Upper lobe of left lung (tissue), 6 donors: ENCODE measurements at regions not wholly inside any gene's neighbourhood (a gene's known extent, or its start where the extent isn't known, plus 50 kb on each side); places are given as distances from the start of the nearest gene placed in this dataset.

ENCODE experiments used
- ATAC-seq, 2 donors: fragments of 200-7000 bp; cut with Tn5 transposase; one replicate each; pipeline ENCODE4 v1.9.1; 2022; ENCODE audit warnings: mild to moderate bottlenecking in 2 of 2, moderate library complexity in 2 of 2; ENCODE audit not compliant: low FRiP score in 2 of 2
- DNase-seq, 2 donors: peaks; one replicate each; pipeline ENCODE4 v3.0.0-alpha.2; 2019 to 2020
- H3K27ac ChIP-seq, 4 donors: fragments of 200-600 bp; sonication (generic); one replicate each; pipeline ENCODE4 v1.5.1; 2016 to 2019
- H3K27me3 ChIP-seq, 4 donors: fragments of 200-600 bp; sonication (generic); one replicate each; pipeline ENCODE4 v1.5.1; 2017 to 2019
- H3K36me3 ChIP-seq, 4 donors: fragments of 200-600 bp; sonication (generic); one replicate each; pipeline ENCODE4 v1.5.1; 2016 to 2019
- H3K4me1 ChIP-seq, 4 donors: fragments of 200-600 bp; sonication (generic); one replicate each; pipeline ENCODE4 v1.5.1; 2018 to 2019
- H3K4me3 ChIP-seq, 4 donors: fragments of 200-600 bp; sonication (generic); one replicate each; pipeline ENCODE4 v1.5.1; 2017 to 2019; ENCODE audit warnings: mild to moderate bottlenecking in 2 of 4, moderate library complexity in 1 of 4
- H3K9me3 ChIP-seq, 4 donors: fragments of 200-600 bp; sonication (generic); one replicate each; pipeline ENCODE4 v1.5.1; 2018 to 2019
- EP300 ChIP-seq, 4 donors: sonication (generic); formaldehyde crosslinking; IDR thresholded peaks; one replicate each; pipeline ENCODE4 v1.5.1; 2017; ENCODE audit warnings: antibody characterized with exemption in 4 of 4, control low read depth in 2 of 4
- POLR2A ChIP-seq, 4 donors: fragments of 450-650 bp; IDR thresholded peaks; one replicate each; pipeline ENCODE4 v1.5.1; 2016 to 2017; ENCODE audit warnings: antibody characterized with exemption in 4 of 4, mild to moderate bottlenecking in 2 of 4
- POLR2AphosphoS5 ChIP-seq, 2 donors: sonication (generic); formaldehyde crosslinking; IDR thresholded peaks; one replicate each; pipeline ENCODE4 v1.5.1; 2017; ENCODE audit warnings: antibody characterized with exemption in 2 of 2
- WGBS, 2 donors: methylation state at CpG; one replicate each; pipeline ENCODE4 v1.1.5; 2017 to 2018; 5-methylcytosine and 5-hydroxymethylcytosine counted together
- TF ChIP-seq, protein P1 (sequence below), 6 experiments: fragments of 450-650 bp in 4 of 6; fragments of 200-600 bp in 2 of 6; sonication (generic) in 2 of 6; IDR thresholded peaks; one replicate each; pipeline ENCODE4 v1.5.1; 2016 to 2019; ENCODE audit warnings: antibody characterized with exemption in 6 of 6
- donor health status: DM: no; HTN: no; CAD: no; lungs with moderate emphysema.
- donor health status: DM: no; HTN: yes; CAD: no; lungs with severe emphysema.

GRCh38 chr6:164532198-164533044, 777.0 kb downstream of the C6orf118 start:
- Histone ChIP-seq H3K9me3 (no peaks in the 10 kb centered on the region), H3K36me3 (no peaks in the 10 kb centered on the region), H3K27ac (no peak overlapping the region), H3K27me3 (no peaks in the 10 kb centered on the region), H3K4me3 (no peak overlapping the region), H3K4me1 (no peaks in the 10 kb centered on the region)
- WGBS, 2 donors: 65 to 70% methylated on average over 9 of the region's 9 CpGs
- no peak for DNase-seq
- no peak for ATAC-seq
- TF ChIP-seq POLR2A (IDR thresholded peaks at IDR 0.05): no peak
- TF ChIP-seq, protein P1, sequence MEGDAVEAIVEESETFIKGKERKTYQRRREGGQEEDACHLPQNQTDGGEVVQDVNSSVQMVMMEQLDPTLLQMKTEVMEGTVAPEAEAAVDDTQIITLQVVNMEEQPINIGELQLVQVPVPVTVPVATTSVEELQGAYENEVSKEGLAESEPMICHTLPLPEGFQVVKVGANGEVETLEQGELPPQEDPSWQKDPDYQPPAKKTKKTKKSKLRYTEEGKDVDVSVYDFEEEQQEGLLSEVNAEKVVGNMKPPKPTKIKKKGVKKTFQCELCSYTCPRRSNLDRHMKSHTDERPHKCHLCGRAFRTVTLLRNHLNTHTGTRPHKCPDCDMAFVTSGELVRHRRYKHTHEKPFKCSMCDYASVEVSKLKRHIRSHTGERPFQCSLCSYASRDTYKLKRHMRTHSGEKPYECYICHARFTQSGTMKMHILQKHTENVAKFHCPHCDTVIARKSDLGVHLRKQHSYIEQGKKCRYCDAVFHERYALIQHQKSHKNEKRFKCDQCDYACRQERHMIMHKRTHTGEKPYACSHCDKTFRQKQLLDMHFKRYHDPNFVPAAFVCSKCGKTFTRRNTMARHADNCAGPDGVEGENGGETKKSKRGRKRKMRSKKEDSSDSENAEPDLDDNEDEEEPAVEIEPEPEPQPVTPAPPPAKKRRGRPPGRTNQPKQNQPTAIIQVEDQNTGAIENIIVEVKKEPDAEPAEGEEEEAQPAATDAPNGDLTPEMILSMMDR (IDR thresholded peaks at IDR 0.05): no peak
- no peak for TF ChIP-seq EP300 (IDR thresholded peaks at IDR 0.05)
- TF ChIP-seq POLR2AphosphoS5 (IDR thresholded peaks at IDR 0.05): no peak

- no peak for TF ChIP-seq POLR2AphosphoS5 (IDR thresholded peaks at IDR 0.05)
- no peak for TF ChIP-seq POLR2A (IDR thresholded peaks at IDR 0.05)
- TF ChIP-seq, protein P1 (IDR thresholded peaks at IDR 0.05): no peak
- no peak for TF ChIP-seq EP300 (IDR thresholded peaks at IDR 0.05)
- Histone ChIP-seq H3K27ac (no peak overlapping the region), H3K36me3 (no peaks in the 10 kb centered on the region), H3K4me3 (no peak overlapping the region), H3K9me3 (no peaks in the 10 kb centered on the region), H3K4me1 (no peaks in the 10 kb centered on the region), H3K27me3 (no peaks in the 10 kb centered on the region)
- 71 to 96% methylated on average over 3 of the region's 3 CpGs for WGBS, 2 donors
- no peak for ATAC-seq
- DNase-seq: no peak
Observed at GRCh38 chr6:164531736-164532135, 777.7 kb downstream of the C6orf118 start.

GRCh38 chr6:164528539-164528938, 780.9 kb downstream of the C6orf118 start:
- no peak for DNase-seq
- Histone ChIP-seq H3K4me3 (no peak overlapping the region), H3K27me3 (no peaks in the 10 kb centered on the region), H3K4me1 (no peaks in the 10 kb centered on the region), H3K9me3 (peaks cover 0 to 7% (median 0%) of the 10 kb centered on the region in 4 donors), H3K27ac (no peak overlapping the region), H3K36me3 (no peaks in the 10 kb centered on the region)
- WGBS, 2 donors: 90 to 91% methylated on average over 3 of the region's 3 CpGs
- no peak for ATAC-seq
- TF ChIP-seq POLR2A (IDR thresholded peaks at IDR 0.05) (no peak), POLR2AphosphoS5 (IDR thresholded peaks at IDR 0.05) (no peak), EP300 (IDR thresholded peaks at IDR 0.05) (no peak)
- TF ChIP-seq, protein P1 (IDR thresholded peaks at IDR 0.05): no peak

- DNase-seq (no peak), ATAC-seq (no peak)
- Histone ChIP-seq H3K27ac (no peak overlapping the region), H3K4me1 (no peaks in the 10 kb centered on the region), H3K4me3 (no peak overlapping the region), H3K27me3 (no peaks in the 10 kb centered on the region), H3K36me3 (no peaks in the 10 kb centered on the region), H3K9me3 (peaks cover 0 to 17% (median 0%) of the 10 kb centered on the region in 4 donors)
- TF ChIP-seq EP300 (IDR thresholded peaks at IDR 0.05): no peak
- TF ChIP-seq, protein P1 (IDR thresholded peaks at IDR 0.05): no peak
- TF ChIP-seq POLR2A (IDR thresholded peaks at IDR 0.05): no peak
- no peak for TF ChIP-seq POLR2AphosphoS5 (IDR thresholded peaks at IDR 0.05)
- 57 to 85% methylated on average over 1 of the region's 1 CpG for WGBS, 2 donors
Observed at GRCh38 chr6:164523087-164523654, 786.2 kb downstream of the C6orf118 start.
